ENCODE measurements at regions not wholly inside any gene's neighbourhood (a gene's known extent, or its start where the extent isn't known, plus 50 kb on each side); places are given as distances from the start of the nearest gene placed in this dataset.

DNA sequence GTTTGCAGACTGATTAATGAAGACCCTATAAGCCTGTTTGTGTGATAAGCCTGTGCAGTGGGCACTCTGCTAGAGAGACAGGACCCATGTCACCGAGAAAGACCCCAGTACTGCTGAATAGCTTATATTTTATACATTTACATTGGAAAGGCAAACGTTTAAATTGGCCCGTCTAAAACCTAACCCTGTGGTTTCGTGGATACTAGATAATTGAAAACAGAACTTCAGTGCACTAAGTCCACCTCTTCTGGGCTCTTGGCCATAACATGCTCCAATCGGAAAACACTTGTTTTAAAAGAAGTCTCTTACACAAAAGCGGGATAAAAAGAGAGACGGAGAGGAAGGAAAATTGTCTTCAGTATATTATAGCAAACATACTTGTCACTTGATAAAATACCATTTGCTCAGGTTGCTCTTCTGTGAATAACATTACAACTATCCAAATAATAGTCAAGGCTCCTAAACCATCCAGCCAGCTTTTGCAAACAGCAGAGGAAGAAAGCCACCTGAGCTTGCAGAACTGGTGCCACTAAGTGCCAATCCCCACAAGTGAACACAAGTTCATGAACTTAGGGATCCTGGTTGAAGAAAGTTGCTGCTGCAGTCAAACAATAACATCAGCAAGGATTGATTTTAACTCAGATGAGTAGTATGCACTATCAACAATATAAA, 218.4 kb upstream of the FN1 start (continued):
- TF ChIP-seq, protein P1, sequence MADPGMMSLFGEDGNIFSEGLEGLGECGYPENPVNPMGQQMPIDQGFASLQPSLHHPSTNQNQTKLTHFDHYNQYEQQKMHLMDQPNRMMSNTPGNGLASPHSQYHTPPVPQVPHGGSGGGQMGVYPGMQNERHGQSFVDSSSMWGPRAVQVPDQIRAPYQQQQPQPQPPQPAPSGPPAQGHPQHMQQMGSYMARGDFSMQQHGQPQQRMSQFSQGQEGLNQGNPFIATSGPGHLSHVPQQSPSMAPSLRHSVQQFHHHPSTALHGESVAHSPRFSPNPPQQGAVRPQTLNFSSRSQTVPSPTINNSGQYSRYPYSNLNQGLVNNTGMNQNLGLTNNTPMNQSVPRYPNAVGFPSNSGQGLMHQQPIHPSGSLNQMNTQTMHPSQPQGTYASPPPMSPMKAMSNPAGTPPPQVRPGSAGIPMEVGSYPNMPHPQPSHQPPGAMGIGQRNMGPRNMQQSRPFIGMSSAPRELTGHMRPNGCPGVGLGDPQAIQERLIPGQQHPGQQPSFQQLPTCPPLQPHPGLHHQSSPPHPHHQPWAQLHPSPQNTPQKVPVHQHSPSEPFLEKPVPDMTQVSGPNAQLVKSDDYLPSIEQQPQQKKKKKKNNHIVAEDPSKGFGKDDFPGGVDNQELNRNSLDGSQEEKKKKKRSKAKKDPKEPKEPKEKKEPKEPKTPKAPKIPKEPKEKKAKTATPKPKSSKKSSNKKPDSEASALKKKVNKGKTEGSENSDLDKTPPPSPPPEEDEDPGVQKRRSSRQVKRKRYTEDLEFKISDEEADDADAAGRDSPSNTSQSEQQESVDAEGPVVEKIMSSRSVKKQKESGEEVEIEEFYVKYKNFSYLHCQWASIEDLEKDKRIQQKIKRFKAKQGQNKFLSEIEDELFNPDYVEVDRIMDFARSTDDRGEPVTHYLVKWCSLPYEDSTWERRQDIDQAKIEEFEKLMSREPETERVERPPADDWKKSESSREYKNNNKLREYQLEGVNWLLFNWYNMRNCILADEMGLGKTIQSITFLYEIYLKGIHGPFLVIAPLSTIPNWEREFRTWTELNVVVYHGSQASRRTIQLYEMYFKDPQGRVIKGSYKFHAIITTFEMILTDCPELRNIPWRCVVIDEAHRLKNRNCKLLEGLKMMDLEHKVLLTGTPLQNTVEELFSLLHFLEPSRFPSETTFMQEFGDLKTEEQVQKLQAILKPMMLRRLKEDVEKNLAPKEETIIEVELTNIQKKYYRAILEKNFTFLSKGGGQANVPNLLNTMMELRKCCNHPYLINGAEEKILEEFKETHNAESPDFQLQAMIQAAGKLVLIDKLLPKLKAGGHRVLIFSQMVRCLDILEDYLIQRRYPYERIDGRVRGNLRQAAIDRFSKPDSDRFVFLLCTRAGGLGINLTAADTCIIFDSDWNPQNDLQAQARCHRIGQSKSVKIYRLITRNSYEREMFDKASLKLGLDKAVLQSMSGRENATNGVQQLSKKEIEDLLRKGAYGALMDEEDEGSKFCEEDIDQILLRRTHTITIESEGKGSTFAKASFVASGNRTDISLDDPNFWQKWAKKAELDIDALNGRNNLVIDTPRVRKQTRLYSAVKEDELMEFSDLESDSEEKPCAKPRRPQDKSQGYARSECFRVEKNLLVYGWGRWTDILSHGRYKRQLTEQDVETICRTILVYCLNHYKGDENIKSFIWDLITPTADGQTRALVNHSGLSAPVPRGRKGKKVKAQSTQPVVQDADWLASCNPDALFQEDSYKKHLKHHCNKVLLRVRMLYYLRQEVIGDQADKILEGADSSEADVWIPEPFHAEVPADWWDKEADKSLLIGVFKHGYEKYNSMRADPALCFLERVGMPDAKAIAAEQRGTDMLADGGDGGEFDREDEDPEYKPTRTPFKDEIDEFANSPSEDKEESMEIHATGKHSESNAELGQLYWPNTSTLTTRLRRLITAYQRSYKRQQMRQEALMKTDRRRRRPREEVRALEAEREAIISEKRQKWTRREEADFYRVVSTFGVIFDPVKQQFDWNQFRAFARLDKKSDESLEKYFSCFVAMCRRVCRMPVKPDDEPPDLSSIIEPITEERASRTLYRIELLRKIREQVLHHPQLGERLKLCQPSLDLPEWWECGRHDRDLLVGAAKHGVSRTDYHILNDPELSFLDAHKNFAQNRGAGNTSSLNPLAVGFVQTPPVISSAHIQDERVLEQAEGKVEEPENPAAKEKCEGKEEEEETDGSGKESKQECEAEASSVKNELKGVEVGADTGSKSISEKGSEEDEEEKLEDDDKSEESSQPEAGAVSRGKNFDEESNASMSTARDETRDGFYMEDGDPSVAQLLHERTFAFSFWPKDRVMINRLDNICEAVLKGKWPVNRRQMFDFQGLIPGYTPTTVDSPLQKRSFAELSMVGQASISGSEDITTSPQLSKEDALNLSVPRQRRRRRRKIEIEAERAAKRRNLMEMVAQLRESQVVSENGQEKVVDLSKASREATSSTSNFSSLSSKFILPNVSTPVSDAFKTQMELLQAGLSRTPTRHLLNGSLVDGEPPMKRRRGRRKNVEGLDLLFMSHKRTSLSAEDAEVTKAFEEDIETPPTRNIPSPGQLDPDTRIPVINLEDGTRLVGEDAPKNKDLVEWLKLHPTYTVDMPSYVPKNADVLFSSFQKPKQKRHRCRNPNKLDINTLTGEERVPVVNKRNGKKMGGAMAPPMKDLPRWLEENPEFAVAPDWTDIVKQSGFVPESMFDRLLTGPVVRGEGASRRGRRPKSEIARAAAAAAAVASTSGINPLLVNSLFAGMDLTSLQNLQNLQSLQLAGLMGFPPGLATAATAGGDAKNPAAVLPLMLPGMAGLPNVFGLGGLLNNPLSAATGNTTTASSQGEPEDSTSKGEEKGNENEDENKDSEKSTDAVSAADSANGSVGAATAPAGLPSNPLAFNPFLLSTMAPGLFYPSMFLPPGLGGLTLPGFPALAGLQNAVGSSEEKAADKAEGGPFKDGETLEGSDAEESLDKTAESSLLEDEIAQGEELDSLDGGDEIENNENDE (IDR thresholded peaks at IDR 0.05; ENCODE audit: insufficient replicate concordance, low read length): no peak
- TF ChIP-seq CTBP2 (IDR thresholded peaks at IDR 0.05; ENCODE audit: borderline replicate concordance, insufficient read depth, insufficient read length, low read length): no peak

All from H1 (cell line).